ENCODE measurements at regions not wholly inside any gene's neighbourhood (a gene's known extent, or its start where the extent isn't known, plus 50 kb on each side); places are given as distances from the start of the nearest gene placed in this dataset.
"Not testable (repeated sequence)": the region's sequence is repeated elsewhere in the genome, so short reads cannot be mapped to it uniquely, and the experiment has no call there.

DNA sequence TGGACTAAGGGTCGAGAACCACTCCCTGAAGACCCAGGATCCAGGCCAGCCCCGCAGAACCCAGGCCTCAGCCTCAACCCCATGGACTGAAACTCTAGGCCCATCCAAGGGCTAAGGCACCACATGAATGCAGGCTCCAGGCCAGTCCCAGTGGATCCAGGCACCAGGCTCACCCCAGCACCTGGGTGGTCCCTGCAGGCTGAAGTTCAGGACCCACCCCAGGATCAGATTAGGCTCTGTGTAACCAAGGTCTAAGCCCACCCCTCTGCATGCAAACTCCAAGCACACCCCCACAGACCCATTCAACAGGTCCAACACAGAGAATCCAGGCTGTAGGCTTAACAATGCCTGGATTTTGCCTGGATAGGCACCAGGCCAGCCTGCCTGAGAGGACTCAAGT lies 1876.2 kb downstream of the PCDH9 start (continued):
- TF ChIP-seq SRF (IDR thresholded peaks at IDR 0.05; ENCODE audit: low read depth in 2 of 2, low read length in 2 of 2): no peak
- TF ChIP-seq, protein P1, sequence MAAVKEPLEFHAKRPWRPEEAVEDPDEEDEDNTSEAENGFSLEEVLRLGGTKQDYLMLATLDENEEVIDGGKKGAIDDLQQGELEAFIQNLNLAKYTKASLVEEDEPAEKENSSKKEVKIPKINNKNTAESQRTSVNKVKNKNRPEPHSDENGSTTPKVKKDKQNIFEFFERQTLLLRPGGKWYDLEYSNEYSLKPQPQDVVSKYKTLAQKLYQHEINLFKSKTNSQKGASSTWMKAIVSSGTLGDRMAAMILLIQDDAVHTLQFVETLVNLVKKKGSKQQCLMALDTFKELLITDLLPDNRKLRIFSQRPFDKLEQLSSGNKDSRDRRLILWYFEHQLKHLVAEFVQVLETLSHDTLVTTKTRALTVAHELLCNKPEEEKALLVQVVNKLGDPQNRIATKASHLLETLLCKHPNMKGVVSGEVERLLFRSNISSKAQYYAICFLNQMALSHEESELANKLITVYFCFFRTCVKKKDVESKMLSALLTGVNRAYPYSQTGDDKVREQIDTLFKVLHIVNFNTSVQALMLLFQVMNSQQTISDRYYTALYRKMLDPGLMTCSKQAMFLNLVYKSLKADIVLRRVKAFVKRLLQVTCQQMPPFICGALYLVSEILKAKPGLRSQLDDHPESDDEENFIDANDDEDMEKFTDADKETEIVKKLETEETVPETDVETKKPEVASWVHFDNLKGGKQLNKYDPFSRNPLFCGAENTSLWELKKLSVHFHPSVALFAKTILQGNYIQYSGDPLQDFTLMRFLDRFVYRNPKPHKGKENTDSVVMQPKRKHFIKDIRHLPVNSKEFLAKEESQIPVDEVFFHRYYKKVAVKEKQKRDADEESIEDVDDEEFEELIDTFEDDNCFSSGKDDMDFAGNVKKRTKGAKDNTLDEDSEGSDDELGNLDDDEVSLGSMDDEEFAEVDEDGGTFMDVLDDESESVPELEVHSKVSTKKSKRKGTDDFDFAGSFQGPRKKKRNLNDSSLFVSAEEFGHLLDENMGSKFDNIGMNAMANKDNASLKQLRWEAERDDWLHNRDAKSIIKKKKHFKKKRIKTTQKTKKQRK (IDR thresholded peaks at IDR 0.05; ENCODE audit: low read depth, low read length): no peak
- no peak for TF ChIP-seq EGR1 (IDR thresholded peaks at IDR 0.05; ENCODE audit: borderline replicate concordance in 1 of 2, low read depth in 2 of 2, low read length in 2 of 2)
- TF ChIP-seq KLF5 (IDR thresholded peaks at IDR 0.05; ENCODE audit: partially characterized antibody): no peak

DNA sequence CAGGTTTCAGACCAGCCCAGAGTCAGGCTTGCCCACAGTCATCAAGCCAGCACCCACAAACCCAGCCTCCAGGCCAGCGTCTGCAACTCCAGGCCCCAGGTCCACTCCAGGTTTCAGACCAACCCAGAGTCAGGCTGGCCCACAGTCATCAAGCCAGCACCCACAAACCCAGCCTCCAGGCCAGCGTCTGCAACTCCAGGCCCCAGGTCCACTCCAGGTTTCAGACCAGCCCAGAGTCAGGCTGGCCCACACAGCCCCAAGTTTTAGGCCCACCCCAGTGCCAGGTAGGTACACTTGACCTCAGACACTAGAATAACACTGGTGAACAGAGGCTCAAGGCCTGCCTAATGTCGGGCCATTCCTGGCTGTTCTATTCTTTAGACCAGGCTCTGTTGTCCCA lies 1877.0 kb downstream of the PCDH9 start:
- H2AFZ ChIP-seq (ENCODE audit: control insufficient read depth, low read depth, low read length); ATAC-seq; H3K36me3 ChIP-seq (ENCODE audit: control insufficient read depth in 2 of 2, insufficient read depth in 2 of 2, low read length in 1 of 2); DNase-seq (ENCODE audit: low read depth, low spot score); FAIRE-seq; CTCF ChIA-PET; RAD21 ChIA-PET (ENCODE audit: unreplicated experiment); H3K79me2 ChIP-seq (ENCODE audit: control insufficient read depth, insufficient read depth, low read length); BruUV-seq (replicated peaks); intact Hi-C loops (cut with micrococcal nuclease; ENCODE audit: unreplicated experiment); H3K4me2 ChIP-seq (ENCODE audit: control insufficient read depth, insufficient read depth); H3K4me1 ChIP-seq (ENCODE audit: control insufficient read depth, insufficient read depth, low read length); H3K4me3 ChIP-seq; H4K20me1 ChIP-seq (ENCODE audit: control insufficient read depth, insufficient read depth); POLR2A ChIA-PET; H3K27me3 ChIP-seq (replicated peaks in 1 of 2; ENCODE audit: control insufficient read depth in 2 of 2, insufficient read depth in 2 of 2, low read length in 1 of 2); H3K27ac ChIP-seq (ENCODE audit: control insufficient read depth, insufficient read depth); in situ Hi-C loops (cut with MboI); SMC1A ChIA-PET (ENCODE audit: uncharacterized antibody, unreplicated experiment); H3K9me3 ChIP-seq (replicated peaks; ENCODE audit: control insufficient read depth, insufficient read depth, low read length); H3K9ac ChIP-seq (ENCODE audit: control insufficient read depth, insufficient read depth, low read length): not testable (repeated sequence)
- WGBS (ENCODE audit: insufficient coverage, insufficient replicate concordance, low lambda C conversion rate, missing lambda C conversion rate): 0% methylated on average over 3 of the region's 3 CpGs
